ENCODE measurements at regions not wholly inside any gene's neighbourhood (a gene's known extent, or its start where the extent isn't known, plus 50 kb on each side); places are given as distances from the start of the nearest gene placed in this dataset.
"Not testable (repeated sequence)": the region's sequence is repeated elsewhere in the genome, so short reads cannot be mapped to it uniquely, and the experiment has no call there.

DNA sequence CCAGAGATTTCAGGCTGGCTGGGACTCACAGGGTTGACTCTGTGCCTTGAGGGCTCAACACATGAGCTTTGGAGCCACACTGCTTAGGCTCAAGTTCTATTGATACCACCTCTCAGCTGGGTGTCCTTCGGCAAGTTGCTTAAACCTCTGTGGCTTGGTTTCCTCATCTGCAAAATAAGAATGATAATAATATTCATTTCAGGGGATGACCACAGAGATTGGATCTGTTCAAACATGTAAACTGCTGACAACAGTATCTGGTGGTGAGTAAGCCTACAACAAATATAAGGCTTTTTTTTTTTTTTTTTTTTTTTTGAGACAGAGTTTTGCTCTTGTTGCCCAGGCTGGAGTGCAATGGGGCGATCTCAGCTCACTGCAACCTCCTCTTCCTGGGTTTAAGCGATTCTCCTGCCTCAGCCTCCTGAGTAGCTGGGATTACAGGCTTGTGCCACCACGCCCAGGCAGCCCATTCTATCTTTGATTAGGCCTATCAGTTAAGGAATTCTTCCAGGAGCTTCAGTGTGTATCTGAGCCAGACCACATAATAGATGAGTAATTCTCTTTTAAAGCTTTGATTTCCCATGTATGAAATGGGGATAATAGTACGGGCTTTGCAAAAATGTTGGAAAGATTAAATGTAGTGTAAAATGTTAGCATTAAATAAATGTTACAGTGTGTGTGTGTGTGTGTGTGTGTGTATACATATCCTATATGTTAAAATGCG, 437.6 kb downstream of the PRDM2 start:
- DNase-seq (ENCODE audit: low read depth), result no peak

DNA sequence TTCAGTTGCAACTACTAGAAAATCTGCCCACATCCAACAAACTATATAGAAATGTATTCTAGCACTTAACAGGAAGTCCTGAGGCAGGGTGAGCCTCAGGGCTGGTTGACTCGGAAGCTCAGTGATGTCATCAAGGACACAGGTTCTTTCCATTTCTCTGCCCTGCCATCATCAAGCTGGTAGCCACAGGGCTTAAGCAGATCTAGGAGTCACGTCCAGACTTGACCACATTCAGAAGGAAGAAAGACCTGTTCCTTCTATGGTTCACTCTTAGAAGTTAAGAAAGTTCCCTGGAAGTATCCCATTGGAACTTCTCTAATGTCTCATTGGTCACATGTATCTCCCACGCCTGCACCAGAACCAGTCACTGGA, 438.1 kb downstream of the PRDM2 start:
- no peak for DNase-seq (ENCODE audit: low read depth)

DNA sequence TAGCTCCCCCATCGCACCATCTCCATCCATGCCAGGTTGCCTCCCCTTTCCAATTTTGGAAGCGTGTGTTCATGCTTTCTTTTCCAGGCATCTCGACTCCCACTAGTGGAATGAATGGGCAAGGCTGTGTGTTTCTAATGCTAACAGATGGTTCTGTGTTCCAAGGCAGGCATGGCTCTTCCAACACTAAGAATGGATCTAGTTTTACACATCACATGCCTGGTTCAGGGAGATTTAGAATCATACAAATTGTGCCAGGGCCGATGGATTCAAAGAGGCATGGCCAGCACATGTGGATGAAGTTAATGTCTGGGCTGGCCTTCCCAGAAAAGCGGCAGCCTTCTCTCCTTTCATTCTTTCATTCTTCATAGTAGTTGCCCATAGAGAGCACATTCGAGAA, 438.7 kb downstream of the PRDM2 start:
- DNase-seq (ENCODE audit: low read depth), result no peak

DNA sequence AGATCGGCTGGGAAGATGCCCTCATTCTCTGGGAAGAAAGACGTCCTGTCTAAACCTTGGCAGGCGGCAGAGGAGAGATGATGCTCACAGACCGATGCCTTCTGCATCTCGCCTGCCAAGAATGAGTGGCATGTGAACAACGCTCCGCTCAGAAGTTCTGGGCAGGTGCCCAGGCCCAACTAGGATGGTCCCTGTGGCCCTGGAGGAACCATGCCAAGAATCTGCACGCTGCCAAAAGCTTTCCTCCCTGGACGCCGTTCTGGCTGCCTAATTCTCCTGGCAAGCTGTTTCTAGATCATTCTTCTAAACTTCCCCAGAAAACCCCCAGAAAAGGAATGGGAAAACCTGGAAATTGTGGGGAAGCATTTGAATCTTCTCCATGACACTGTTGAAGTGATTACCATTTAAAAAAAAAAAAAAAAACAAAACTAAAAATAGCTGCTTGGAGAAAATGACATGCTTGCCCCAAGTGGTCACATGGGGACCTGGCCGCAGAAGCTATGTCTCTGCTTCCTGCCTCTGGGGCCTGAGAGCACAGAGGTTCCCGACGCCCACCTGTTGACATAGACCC, 440.9 kb downstream of the PRDM2 start:
- DNase-seq (ENCODE audit: low read depth), result no peak

DNA sequence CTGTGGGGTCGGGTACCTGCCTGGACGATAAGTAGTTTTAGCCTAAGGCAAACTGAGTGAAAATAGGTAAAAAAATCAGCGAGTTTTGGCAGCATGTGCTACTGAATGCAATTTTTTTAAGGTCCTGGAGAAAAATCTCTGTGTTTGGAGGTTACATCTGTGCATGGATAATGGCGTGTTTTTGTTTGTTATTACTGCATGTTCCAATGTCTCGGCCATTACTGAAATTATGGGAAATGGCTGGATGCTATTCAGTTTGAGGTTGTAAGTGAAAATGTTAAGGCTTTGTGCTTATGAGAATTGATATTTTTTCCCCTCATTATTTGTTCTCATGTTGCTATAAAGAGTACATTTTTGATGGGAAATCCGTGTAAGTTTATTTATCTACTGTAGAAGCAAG, 441.7 kb downstream of the PRDM2 start:
- no peak for DNase-seq (ENCODE audit: low read depth)

DNA sequence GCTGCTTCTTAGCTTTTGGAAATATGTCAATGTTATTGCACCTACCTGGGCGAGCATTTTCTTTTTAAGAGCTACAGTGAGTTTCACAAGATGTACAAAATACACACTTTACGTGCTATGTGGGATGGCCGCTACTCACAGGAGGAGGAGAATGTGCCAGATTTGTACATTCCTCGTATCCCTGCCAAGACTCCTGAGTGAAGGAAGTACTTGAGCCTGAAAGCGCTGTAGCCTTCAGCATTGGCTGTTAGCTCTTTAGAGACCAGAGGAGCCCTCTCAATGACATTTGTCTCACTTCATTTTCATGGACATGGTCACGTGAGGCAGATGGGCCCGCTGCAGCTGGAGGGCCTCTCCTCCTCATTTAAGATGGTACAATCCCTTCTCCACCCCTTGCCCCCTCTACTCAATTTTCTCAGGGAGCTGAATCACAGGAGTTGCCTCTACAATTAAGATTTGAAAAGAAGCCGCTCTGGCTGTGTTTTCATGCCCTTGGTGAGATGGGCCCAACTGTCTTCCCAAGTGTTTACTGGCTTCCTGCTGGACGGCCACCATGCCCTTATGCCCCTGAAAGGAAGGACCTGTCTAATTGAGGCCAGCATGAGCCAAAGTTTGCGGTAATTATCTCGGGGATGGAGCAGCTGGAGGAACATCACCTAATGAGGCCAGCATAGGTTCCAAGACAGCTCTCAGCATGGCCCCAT, 442.6 kb downstream of the PRDM2 start:
- DNase-seq (ENCODE audit: low read depth), result no peak

DNA sequence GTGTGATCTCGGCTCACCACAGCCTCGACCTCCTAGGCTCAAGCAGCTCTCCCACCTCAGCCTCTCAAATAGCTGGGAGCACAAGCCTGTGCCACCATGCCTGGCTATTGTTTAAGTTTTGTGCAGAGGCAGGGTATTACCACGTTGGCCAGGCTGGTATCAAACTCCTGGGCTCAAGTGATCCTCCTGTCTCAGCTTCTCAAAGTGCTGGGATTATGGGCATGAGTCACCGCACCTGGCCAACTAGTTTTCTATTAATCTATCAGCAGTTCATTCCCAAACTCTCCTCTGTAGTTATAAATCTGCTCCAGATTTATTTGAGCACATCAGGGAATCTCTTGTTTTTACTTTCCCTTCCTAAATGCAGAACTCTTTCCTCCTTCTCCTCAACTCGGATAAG, 443.8 kb downstream of the PRDM2 start:
- DNase-seq (ENCODE audit: low read depth), result no peak

DNA sequence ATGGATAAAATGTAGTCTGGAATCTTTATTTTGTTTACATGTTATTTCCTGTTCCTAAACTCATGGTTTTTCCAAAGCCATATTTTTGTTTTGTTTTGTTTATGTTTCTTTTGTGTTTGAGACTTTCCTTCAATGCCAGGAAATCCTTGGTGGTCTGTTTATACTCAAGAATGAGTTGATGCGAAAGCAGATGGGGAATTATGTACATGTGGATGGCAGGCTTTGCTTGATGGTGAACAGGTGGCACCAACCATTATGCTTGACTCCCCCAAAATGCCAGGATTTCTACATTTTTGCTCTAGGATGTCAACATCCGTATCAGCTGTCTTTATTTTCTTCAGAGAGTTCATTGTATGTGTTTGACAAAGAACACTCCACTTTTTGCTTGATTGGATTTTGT, 448.5 kb downstream of the PRDM2 start:
- no peak for DNase-seq (ENCODE audit: low read depth)

DNA sequence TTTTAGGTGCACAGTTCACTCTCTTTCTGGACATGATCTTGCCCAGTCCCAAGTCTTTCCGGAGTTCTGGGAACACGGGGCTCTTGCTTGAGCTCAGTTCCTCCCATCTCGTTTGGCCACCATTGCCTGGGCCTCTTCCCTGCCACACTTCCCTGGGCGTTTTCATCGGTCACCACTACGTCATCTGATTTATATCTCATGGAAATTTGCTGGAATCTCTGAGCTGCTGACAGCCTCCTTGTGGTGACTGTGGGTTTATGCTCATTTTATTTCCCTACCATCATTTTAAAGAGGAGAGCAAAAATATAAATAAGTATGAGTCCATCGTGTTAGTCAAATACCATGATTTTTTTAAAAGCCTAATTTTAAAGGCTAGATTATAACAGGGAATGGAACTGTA, 449.1 kb upstream of the KAZN start:
- DNase-seq (ENCODE audit: low read depth), result no peak

DNA sequence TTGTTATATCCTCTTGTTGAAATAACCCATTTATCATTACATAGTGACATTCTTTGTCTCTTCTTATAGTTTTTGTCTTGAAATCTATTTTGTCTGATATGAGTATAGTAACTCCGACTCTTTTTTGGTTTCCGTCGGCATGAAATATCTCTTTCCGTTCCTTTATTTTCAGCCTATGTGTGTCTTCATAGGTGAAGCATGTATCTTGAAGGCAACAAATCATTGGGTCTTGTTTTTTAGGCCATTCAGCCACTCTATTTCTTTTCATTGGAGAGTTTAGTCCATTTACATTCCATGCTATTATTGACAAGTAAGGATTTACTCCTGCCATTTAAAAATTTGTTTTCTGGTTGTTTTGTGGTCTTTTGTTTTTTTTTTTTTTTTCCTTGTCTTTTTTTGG, 441.9 kb upstream of the KAZN start:
- DNase-seq (ENCODE audit: low read depth), result no peak

DNA sequence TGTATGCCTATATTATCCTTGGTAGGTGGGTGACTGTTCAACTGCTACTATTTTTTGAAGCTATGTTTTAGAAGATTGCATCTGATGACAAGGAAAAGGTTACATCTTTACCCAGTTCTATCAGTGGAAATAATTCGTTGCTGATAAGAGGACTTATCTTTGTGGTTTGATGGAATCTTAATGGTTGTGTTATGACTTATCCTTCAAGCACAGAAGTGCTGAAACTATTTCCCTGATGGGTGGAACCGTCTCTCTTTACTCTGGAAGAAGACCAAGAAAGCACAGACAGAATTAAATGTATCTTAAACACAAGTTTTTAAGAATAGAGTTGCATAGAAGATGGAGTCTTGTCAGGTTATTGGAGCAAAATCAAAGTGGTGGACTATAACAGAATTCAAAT, 437.7 kb upstream of the KAZN start:
- DNase-seq (ENCODE audit: low read depth), result no peak

DNA sequence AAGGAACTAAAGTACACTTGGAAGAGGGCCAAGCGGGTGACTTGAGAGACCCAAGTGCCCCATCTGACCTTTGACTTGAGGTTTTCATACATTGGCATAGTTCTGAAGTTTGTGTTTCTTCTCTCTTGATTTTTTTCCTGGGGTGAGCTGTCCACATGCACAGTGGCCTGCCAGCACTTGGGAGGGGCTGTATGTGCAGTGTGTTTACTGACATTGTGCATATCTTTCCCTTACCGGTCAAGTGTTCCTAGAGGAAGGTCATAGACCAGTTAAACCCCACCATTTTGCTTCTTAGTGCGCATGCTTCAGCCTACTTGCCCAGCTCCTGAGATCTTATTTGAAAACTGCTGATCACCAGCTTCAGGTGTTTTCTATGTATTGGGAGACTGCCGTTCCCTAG, 435.2 kb upstream of the KAZN start:
- DNase-seq (ENCODE audit: low read depth), result no peak

DNA sequence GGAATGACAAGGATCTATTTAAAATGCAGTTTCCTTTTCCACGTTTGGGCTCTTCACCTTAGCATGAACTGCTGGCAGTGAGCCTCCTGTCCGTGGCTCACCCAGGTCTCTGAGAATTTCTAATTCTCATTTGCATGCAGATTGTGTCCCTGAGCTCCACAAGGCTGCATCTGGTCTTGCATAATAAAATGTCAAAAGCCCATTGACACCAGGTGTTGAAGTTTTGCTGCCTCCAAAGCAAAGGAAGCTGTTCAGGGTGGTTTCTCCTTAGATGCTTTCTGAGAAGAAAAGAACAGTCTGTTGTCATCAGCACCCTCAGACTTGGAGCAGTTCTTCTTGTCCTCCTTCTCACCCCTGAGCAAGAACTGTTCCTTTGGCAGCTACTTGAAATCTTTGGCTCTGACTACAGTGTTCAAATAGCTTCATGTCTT, 433.1 kb upstream of the KAZN start:
- no peak for DNase-seq (ENCODE audit: low read depth)

DNA sequence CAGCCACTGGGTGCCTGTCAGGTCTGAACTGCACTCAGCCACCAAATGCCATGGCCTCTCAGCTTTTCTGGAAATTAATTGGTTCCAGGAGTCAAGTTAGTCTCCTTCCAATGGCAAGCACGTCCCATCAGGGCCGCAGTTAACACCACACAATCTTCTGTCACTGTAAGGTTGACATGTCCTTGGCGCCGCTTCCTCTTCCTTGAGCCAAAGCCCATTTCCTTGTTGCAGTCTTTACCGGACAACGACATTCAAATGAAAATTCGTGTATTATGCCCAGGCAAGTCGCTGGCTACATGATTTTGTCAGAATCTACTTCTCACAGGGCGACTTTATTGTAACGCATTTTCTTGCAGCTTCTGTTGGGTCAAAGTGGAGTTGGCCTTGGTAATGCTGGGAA, 430.6 kb upstream of the KAZN start:
- DNase-seq (ENCODE audit: low read depth), result no peak

DNA sequence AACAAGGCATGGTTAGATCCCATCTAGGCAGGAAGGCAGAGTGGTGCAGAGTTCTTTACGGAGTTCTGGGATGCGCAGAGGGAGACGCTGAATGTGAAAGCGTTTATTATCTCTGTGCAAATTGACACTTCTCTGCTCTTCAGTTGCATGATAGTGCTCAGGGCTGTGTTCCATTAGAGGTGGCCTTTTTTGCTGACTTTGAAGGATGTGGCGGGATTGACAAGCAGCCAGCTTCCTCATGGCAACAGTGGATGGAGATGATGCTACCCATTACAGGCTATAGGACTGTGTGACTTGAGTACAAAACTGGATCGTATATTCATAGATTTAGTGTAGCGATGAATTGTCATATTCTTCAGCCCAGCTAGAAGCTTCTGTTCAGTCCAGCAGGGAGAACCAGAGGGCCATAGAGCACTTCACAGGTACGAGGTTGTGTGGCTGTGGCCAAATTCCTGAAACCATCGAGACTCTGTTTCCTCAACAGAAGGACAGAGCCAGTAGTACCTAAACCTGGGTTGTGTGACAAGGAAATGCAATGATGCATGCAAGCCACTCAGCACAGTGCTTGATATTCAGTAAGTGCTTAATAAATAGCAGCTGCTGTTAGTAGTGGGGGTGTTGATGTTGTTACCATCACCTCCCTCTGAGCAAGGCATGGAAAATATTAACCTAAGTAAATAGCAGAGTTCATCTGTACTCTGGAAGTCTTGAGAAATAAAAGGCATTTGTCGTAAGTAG, 430.0 kb upstream of the KAZN start:
- DNase-seq (ENCODE audit: low read depth), result no peak

DNA sequence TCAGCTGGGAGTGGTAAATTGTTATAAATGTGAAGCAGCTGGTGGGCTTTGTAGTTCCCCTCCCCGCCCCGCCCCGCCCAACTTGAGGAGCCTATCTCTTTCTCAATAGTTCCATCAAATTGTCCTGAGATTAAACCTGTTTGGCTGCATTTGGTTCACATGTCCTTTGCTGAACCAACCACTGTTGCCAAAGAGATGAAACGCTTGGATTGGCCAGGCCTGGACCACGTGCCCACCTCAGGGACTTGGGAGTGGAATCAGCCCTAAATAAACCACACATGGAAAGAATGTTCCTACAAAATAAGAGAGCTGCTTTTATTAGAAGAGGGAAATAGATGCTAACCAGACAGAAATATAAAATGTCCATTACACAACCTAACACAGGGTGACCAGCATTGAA, 424.9 kb upstream of the KAZN start:
- DNase-seq (ENCODE audit: low read depth), result no peak

DNA sequence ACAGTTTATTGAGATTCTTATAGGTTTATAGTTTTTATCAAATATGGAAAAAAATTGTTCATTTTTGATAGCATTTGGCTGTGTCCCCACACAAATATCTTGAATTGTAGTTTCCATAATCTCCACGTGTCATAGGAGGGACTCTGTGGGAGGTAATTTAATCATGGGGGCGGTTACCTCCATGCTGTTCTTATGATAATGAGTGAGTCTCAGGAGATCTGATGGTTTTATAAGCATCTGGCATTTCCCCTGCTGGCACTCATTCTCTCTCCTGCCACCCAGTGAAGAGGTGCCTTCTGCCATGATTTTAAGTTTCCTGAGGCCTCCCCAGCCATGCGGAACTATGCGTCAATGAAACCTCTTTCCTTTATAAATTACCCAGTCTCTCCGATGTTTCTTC, 420.6 kb upstream of the KAZN start:
- DNase-seq (ENCODE audit: low read depth), result not testable (repeated sequence)

DNA sequence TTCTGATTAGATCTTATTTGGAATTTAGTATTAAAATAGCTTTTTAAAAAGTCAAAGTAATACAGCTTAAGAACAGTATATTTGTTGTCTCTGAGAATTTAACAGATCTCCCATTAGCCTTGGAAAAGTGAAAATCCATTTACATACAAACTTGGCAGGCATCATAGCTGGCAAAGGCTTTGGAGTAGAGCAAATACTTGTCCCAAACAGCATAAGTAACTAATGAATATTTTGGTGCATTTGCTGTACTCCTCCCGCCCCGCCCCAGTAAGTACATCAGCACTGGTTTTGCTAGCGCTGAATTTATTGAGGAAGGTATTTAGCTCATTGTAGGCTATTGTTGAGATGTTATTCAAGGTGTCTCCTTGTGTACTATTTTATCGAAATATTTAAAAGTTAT, 417.7 kb upstream of the KAZN start:
- DNase-seq (ENCODE audit: low read depth), result no peak

DNA sequence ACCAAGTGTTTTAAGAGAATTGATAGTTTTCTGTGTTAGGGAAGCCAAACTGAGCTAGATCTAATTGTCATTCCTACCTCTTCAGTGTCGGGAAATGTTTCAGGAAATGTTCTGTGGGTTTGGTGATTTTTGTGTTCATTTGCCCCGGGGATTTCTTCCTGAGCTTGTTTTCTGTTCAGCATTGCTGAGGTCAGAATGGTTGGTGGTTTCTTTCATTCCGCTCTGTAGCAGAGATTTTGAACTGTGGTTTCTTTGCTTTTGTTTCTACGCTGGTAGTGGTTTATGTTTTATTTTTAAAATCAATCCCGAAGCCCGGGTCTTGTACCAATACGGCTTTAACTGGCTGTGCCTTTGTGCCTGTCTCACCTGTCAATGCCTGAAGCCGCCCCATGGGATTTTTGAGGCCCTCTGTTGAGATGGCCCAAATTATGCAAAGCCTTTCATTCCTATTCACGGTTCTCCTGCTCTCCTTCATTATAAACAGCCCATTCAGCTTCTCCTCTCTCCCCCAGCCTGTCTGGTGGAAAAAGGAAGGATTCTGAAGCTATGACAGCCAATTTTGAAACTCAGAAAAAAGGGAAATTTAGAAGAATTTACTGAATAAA, 417.2 kb upstream of the KAZN start:
- DNase-seq (ENCODE audit: low read depth), result no peak

DNA sequence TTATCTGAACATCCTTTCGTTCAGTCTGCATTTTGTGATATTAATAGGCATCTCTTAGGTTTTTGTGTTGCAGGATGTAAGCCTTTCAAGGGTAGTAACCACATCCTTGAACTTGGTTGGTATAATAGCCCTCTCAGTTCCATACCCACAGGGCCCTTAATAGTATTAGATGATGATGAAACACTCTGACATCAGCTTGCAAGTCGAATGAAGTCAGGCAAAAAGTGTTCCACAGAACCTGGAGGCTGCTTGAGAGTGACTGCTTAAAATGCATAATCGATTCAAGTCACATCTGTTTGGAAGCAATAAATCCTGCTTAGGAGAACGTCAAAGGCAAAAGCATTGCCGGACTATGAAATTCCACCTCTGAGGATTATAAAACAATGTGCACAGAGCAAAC, 415.6 kb upstream of the KAZN start:
- DNase-seq (ENCODE audit: low read depth), result no peak

DNA sequence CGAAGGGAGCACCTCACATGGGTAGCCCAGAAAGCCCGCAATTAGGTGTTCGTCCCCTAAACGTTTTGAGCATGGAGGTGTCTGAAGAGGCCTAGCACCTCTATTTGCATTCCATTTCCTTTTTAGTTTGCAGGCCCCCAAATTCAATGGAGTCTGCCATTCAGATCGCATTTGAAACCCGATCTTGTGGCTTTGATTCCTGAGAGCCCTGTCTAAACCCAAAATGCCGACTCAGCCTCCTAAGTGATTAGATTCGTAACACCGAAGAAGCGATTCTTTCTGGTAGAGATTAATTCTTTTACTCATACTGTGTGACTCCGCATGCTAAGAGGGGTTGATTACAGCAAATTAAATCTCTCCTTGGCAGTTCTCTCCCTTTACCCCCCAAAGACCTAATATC, 415.2 kb upstream of the KAZN start:
- no peak for DNase-seq (ENCODE audit: low read depth)

DNA sequence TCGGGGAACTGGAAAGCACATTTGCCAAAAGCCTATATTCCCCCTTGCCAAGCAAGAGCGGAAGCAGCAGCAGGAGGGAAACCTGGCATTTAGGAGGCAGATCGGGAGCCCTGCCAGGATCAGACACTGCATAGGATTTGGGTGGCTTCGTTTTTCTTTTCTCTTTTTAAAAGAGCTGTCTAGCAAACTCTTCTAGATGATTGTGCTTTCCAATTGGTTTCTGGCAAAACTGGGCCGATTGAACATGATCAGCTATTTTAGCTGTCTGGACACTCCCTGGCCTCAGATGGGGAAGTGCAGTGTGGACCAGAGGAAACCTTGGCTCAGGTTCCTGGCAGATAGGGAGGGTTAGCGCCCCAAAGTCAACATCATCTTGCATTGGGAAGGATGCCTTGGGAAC, 414.0 kb upstream of the KAZN start:
- DNase-seq (ENCODE audit: low read depth), result no peak

DNA sequence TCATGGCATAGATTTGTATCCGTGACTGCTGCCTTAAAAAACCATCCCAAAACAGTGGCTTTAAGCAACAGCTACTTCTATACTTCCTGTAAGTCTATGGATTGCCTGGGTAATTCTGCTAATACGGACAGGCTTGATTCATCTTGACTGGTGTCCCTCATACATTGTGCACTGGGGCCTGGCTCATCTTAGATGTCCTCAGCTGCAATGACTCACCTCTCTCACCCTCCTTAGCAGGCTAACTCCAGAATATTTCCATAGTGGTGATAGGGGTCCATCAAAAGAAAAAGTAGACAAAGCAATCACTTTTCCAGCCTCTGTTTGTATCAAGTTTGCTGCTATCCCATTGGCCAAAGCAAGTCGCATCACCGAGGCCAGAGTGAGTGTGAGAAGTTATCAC, 409.1 kb upstream of the KAZN start:
- DNase-seq (ENCODE audit: low read depth), result no peak
